ENCODE measurements at regions not wholly inside any gene's neighbourhood (a gene's known extent, or its start where the extent isn't known, plus 50 kb on each side); places are given as distances from the start of the nearest gene placed in this dataset.

DNA sequence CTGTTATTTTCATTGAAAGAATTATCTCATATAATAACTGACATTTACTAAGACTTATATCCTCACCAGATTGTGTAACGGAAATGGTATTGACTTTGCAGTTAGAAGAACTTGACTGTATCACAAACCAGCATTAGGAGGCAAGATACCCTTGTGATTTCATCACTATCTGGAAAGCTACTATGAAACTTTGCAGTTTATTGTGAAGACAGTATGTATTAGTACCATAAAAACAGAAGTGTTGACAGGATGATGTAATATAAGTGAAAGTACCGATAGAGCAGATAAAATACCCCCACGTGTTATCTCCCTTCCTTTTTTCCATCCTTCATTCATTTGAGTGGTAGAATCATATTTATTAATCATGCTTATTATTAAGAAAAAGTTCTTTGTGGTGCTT, 365.7 kb upstream of the KLHL1 start:
- DNase-seq, result no peak

DNA sequence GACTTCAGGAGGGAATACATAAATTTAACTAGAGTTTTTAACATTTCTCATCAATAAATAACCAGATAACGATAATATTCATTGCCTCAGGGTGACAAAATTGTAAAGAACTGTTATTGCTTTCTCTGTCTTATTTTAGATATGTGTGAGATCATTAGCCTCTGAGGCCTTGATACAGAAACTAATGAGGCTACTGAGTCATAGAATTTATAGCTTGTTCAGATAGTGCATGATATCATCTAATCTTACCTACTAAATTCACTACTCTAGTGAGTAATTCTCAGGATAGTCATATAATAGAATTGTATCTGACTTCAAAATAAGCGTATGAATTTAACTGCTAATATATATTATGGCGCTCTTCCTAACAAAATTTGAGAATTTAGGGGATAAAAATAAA, 360.8 kb upstream of the KLHL1 start:
- no peak for DNase-seq

GRCh38 chr13:70457474-70457873, 349.2 kb upstream of the KLHL1 start:
- DNase-seq, result no peak

- DNase-seq, result no peak
Measured at GRCh38 chr13:70448820-70449219, 340.6 kb upstream of the KLHL1 start.

DNA sequence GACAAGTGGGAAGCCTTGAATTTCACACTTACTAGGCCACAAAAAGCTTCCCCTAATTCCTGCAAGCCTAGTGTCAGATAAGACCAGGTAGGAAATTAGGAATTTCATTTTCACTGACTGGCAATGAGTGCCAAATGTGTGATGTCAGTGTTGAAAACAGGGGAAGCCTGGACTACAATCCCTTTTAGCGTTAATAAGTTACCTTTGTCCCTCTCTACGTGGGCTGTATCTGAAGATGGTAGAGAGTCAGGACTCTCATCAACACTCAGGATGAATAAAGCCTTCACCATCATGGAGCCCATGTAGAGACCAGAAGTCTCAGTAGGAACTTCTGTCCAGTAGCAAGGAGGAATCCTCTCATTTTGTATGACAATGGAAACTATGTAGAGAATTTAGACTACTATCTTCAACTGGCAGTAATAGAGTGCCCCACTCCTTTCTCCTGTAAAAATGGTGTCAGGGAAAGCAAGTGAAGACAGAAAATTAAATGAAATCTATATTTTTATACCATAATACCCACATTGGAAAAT, 324.1 kb upstream of the KLHL1 start:
- DNase-seq, result no peak

GRCh38 chr13:70430256-70430655, 322.0 kb upstream of the KLHL1 start:
- no peak for DNase-seq

- no peak for DNase-seq
Measured at GRCh38 chr13:70424928-70425327, 316.7 kb upstream of the KLHL1 start.

DNA sequence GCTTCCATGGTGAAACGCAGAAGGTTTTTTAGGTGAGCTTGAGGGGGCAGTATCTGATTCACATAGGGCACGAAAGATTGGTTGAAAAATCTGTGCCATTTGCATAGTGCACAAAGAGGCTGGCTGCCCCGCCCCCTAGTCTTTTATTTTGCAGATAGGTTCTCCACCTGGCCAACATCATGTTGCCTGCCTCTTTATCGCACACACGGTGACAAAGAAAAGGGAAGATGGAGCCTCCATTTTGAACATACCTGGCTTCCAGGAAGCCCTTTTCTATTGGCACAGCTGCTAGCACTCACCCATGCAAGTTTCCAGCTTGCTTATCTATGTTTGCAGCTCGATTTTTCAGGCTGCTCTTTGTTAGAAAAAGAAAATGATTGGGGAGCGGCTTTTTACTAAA, 316.2 kb upstream of the KLHL1 start:
- no peak for DNase-seq

DNA sequence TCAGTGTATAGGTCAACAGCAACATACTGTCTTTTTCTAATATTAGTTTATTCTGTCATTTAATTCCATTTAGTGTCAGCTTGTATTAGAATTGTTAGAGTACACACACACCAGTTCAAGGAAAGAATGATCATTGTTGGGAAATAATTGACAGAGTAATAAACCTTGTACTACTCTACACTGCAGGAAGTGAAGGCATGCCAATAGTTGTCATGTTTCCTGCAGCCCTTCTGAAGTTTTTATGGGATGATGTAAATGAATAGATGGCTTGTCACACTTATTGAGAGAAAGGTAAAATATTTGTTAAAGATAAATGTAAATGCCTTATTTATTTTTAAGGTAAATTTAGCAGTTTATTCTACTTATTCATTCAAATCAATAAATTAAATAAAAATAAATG, 306.9 kb upstream of the KLHL1 start:
- DNase-seq, result no peak

- DNase-seq, result no peak
Measured at GRCh38 chr13:70408865-70409264, 300.6 kb upstream of the KLHL1 start.

GRCh38 chr13:70407486-70407885, 299.2 kb upstream of the KLHL1 start:
- no peak for DNase-seq

DNA sequence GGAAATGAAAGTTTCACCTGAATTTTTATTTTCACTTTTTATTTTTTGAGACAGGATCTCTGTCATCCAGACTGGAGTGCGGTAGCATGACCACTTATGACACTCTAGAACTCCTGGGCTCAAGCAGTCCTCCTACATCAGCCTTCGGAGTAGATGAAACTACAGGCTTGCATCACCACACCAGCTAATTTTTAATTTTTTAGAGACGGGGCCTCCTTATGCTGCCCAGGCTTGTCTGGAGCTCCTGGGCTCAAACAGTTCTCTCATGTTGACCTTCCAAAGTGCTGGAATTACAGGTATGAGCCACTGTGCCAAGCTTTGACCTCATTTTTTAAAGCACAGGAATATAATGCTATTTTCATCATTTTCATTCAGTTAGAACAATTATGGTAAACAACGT, 297.0 kb upstream of the KLHL1 start:
- no peak for DNase-seq

GRCh38 chr13:70394031-70394548, 285.8 kb upstream of the KLHL1 start:
- DNase-seq, result no peak

DNA sequence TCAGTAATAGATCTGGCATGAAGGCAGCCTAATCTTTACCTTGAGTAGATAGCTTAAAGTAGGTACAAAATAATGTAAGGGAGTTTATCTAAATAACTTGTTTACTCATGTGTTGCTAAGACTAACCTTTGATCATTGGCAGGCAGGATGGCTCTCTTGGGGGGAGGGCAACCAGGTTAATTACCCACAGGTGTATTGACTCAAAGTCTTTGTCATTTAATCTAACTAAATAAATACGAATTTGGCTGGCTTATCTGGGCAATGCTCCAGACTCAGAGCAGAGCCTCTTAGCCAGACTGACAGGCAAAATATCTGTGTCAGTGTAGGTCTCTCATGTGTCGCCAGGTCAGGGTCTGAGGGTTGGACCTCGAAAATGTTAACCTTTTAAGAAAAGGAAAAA, 283.4 kb upstream of the KLHL1 start:
- no peak for DNase-seq

GRCh38 chr13:70390968-70391367, 282.7 kb upstream of the KLHL1 start:
- DNase-seq, result no peak

GRCh38 chr13:70390064-70390463, 281.8 kb upstream of the KLHL1 start:
- no peak for DNase-seq

DNA sequence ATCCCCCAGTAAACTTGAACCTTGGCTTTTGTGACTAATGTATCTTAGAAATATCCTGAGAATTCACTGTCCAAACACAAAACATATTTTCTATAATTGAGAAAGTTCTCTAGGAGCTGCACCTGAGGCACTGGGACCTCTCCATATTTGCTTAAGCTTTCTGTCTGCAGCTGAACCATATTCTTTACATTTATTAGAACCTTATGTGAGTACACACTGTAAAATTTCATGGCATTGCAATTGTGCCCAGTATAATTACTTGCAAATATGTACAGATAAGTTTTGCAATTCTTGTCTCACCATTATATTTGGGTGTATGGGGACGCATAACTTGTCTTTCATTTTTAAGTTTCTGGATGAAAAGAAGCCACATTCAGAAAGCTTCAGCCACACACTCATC, 280.7 kb upstream of the KLHL1 start:
- no peak for DNase-seq

DNA sequence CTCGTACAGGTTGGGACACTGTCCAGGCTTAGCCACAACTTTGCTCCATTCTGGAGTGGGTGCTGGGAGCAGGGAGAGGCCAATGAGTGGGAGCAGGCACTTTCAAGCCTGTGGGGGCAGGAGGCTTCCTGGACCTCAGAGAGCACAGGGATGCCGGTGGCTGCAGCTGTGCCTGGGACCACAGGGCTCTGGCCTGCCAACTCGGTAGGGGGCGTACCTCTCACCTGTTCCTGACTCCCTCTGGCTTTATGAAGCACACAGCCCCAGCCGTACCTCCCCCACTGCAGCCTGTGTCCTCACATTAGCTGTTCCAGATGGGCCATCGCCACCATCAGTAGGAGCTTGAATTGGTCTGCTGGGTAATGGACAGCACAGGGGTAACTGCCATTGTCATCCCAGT, 278.7 kb upstream of the KLHL1 start:
- no peak for DNase-seq

- DNase-seq, result no peak
Measured at GRCh38 chr13:70385852-70386251, 277.6 kb upstream of the KLHL1 start.

DNA sequence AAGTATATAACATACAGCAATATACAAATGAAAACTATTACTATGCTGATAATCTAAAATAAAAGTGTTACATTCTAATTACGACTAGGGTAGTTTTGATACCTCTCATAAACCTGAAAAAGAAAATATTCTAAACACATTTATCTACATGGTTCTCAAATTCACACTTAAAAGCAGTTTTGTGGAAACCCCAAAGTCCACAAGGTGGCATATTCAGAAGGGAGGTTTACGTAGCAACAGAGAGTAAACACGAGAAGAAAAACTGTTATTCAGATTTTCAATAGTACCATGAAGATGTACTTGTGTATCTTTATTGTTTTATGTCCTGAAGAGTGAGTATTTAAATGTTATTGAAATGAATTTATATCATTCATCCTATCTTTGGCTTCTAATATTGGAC, 275.9 kb upstream of the KLHL1 start:
- no peak for DNase-seq

DNA sequence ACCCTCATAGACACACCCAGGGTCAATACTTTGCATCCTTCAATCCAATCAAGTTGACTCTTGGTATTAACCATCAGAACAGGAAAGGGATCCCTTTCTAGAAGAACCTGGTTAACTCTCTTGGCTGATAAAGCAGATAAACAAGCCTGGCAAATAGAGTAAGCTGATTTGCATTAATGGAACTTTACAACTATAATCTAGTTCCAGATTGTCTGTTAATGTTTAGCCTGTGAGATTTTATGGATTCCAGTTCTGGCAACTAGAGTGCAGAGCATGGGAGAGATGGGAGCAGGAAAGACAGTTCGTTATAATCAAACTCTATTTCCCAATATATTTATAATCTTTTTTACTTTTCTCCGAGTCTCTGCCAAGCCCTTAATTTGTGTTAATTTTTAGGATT, 272.6 kb upstream of the KLHL1 start:
- no peak for DNase-seq

DNA sequence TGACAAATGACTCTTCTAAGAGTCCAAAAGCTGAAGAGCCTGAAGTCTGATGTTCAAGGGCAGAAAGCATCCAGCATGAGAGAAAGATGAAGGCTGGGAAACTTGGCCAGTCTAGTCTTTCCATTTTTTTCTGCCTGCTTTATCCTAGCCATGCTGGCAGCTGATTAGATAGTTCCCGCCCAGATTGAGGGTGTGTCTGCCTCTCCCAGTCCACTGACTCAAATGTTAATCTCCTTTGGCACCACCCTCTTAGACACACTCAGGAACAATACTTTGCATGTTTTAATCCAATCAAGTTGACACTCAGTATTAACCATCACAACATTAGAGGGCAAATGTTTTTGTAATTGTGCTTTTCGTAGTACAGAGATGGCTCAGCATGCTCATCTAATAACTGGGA, 267.5 kb upstream of the KLHL1 start:
- no peak for DNase-seq

DNA sequence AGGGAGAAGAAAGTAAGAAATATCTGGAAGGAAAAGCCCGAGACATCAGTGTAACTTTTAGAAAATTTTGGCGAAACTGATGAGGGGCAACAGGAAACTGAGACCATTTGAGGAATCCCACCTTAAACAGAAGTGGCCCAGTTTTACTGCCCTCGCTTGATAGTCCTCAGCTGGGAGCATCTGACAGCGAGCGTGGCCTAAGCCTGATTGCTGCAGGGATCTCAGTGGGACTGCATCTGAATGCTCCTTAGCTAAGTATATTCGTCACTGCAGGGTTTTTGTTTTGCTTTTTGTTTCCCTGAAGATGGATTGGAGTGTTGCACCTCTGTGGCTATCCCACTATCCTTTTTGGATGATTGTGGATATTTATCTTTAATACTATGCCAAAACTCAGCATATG, 262.7 kb upstream of the KLHL1 start:
- no peak for DNase-seq

- no peak for DNase-seq
Measured at GRCh38 chr13:70366720-70367119, 258.5 kb upstream of the KLHL1 start.

- DNase-seq, result no peak
Measured at GRCh38 chr13:70363991-70364390, 255.7 kb upstream of the KLHL1 start.

All from activated CD4-positive, alpha-beta T cell treated with anti-CD3 and anti-CD28 coated beads, Interleukin-2, amount 50 U/mL, for 4 hours (primary cell).